Type B pancreatic cell (in vitro differentiated cells): ENCODE measurements at regions not wholly inside any gene's neighbourhood (a gene's known extent, or its start where the extent isn't known, plus 50 kb on each side); places are given as distances from the start of the nearest gene placed in this dataset.

Experiments
- DNase-seq: peaks from one replicate; pipeline ENCODE4 v3.0.0; 2021; ENCODE audit warnings: mixed read lengths; ENCODE audit not compliant: unreplicated experiment; ENCODE audit errors: extremely low spot score
- H3K27ac Mint-ChIP-seq: 2 replicates; pipeline ENCODE4 v1.8.0; 2021; ENCODE audit warnings: mild to moderate bottlenecking, mixed read lengths
- H3K27me3 Mint-ChIP-seq: 2 replicates; pipeline ENCODE4 v1.8.0; 2021; ENCODE audit warnings: mixed read lengths
- H3K36me3 Mint-ChIP-seq: 2 replicates; pipeline ENCODE4 v1.8.0; 2021; ENCODE audit warnings: mixed read lengths
- H3K4me1 Mint-ChIP-seq: one replicate; pipeline ENCODE4 v1.8.0; 2021; ENCODE audit warnings: mixed read lengths; ENCODE audit not compliant: unreplicated experiment
- H3K4me3 Mint-ChIP-seq: 2 replicates; pipeline ENCODE4 v1.8.0; 2021; ENCODE audit warnings: mild to moderate bottlenecking, mixed read lengths
- H3K9me3 Mint-ChIP-seq: 2 replicates; pipeline ENCODE4 v1.8.0; 2021; ENCODE audit warnings: mixed read lengths
- TF ChIP-seq, protein P1 (sequence below): fragments of 200-600 bp; sonication (generic); conservative IDR thresholded peaks from 2 replicates; pipeline ENCODE4 v1.5.0; 2021; ENCODE audit warnings: antibody characterized with exemption, mild to moderate bottlenecking

DNA sequence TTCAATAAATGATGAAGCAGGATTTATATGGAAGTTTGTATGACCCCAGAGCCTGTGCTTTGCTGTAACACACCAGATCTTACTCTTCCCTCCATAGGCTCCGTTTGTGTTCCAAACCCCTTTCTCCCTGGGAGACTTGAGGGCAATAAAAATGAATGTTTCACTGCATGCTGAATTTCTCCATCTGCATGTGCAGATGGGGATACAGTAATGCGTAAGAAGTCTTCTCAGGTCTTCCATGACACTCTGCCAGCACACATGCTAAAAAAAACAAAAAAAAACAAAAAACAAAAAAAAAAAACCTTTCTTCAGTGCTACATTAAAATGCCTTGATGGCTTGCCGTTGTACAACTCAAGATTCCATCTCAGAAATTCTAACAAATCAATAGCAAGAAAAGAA, 170.2 kb upstream of the ANKFN1 start:
- no peaks in the 10 kb centered on the region for H3K4me1 Mint-ChIP-seq
- no peak for DNase-seq
- H3K27ac Mint-ChIP-seq, result no peak overlapping the region
- TF ChIP-seq, protein P1, sequence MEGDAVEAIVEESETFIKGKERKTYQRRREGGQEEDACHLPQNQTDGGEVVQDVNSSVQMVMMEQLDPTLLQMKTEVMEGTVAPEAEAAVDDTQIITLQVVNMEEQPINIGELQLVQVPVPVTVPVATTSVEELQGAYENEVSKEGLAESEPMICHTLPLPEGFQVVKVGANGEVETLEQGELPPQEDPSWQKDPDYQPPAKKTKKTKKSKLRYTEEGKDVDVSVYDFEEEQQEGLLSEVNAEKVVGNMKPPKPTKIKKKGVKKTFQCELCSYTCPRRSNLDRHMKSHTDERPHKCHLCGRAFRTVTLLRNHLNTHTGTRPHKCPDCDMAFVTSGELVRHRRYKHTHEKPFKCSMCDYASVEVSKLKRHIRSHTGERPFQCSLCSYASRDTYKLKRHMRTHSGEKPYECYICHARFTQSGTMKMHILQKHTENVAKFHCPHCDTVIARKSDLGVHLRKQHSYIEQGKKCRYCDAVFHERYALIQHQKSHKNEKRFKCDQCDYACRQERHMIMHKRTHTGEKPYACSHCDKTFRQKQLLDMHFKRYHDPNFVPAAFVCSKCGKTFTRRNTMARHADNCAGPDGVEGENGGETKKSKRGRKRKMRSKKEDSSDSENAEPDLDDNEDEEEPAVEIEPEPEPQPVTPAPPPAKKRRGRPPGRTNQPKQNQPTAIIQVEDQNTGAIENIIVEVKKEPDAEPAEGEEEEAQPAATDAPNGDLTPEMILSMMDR, result no peak
- H3K36me3 Mint-ChIP-seq, result no peaks in the 10 kb centered on the region
- H3K4me3 Mint-ChIP-seq, result no peak overlapping the region
- peaks cover 9% of the 10 kb centered on the region for H3K9me3 Mint-ChIP-seq
- H3K27me3 Mint-ChIP-seq, result peaks cover 11% of the 10 kb centered on the region

- no peaks in the 10 kb centered on the region for H3K36me3 Mint-ChIP-seq
Measured at GRCh38 chr17:55986817-55987216, 166.5 kb upstream of the ANKFN1 start.

GRCh38 chr17:55988861-55989260, 164.4 kb upstream of the ANKFN1 start:
- Mint-ChIP-seq H3K4me1 (no peaks in the 10 kb centered on the region), H3K9me3 (peaks cover 8% of the 10 kb centered on the region)

More at GRCh38 chr17:55986817-55987216, 166.5 kb upstream of the ANKFN1 start:
- Mint-ChIP-seq H3K4me1 (no peaks in the 10 kb centered on the region), H3K4me3 (no peak overlapping the region), H3K9me3 (peaks cover 4% of the 10 kb centered on the region), H3K27me3 (peaks cover 26% of the 10 kb centered on the region), H3K27ac (no peak overlapping the region)
- TF ChIP-seq, protein P1, result no peak
- DNase-seq, result no peak

DNA sequence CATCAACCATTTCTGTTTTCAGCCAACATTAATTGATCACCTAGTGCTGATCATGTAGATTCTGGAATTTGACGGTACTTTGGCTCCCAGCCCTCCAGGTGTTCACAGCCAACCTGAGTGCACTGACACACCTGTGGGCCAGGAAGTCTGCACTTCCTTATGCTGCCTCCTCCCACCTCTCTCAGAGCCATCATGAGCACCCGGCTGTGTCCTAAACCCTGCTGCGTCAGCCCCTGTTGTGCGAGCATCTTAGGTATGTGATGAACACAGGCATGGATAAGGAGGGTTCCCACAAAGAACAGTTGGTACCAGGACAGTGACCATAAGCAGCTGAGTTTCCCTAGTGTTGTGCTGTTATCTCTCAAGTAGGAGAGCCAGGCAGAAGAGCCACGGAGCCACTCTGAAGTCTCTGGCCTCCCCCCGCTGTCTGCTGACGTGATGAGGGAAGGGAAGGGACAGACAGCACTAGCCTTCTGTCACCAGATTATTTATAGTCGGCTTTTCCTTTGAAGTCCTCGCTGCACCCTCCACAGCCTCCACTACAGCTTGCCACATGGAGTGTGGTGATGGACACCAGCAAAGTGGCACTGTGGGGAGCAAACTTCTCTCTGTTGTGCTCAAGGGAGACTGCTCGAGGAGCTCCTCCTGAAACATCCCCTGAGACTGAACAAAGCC, 162.8 kb upstream of the ANKFN1 start:
- no peak overlapping the region for H3K4me3 Mint-ChIP-seq
- DNase-seq, result no peak
- H3K27me3 Mint-ChIP-seq, result peaks cover 26% of the 10 kb centered on the region
- TF ChIP-seq, protein P1, result no peak
- H3K27ac Mint-ChIP-seq, result no peak overlapping the region
- H3K4me1 Mint-ChIP-seq, result no peaks in the 10 kb centered on the region
- peaks cover 6% of the 10 kb centered on the region for H3K9me3 Mint-ChIP-seq
- no peaks in the 10 kb centered on the region for H3K36me3 Mint-ChIP-seq

More at GRCh38 chr17:55988861-55989260, 164.4 kb upstream of the ANKFN1 start:
- TF ChIP-seq, protein P1, result no peak
- Mint-ChIP-seq H3K36me3 (no peaks in the 10 kb centered on the region), H3K27me3 (peaks cover 26% of the 10 kb centered on the region), H3K27ac (no peak overlapping the region), H3K4me3 (no peak overlapping the region)
- DNase-seq, result no peak

DNA sequence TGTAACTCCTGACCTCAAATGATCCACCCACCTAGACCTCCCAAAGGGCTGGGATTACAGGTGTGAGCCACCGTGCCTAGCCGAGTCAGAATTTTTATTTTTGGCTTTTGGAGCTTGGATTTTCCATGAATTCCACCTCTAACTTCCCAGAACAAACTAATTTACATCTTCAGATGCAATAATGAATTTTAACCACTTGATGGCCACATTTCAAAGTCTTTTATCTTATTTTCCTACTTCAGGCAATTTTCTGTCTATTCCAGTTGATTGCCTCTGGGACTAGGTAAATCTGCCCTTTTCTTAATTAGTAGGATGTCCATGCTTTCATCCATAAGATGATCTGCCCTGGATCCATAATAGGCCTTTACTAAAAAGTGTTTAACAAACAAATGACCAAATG, 156.4 kb upstream of the ANKFN1 start:
- H3K27ac Mint-ChIP-seq, result no peak overlapping the region
- no peaks in the 10 kb centered on the region for H3K36me3 Mint-ChIP-seq
- H3K4me1 Mint-ChIP-seq, result no peaks in the 10 kb centered on the region
- H3K4me3 Mint-ChIP-seq, result no peak overlapping the region
- H3K27me3 Mint-ChIP-seq, result no peaks in the 10 kb centered on the region
- peaks cover 4% of the 10 kb centered on the region for H3K9me3 Mint-ChIP-seq
- DNase-seq, result no peak
- TF ChIP-seq, protein P1, result peak; percentile 45
